KBM-7 (cell line): ENCODE measurements at regions not wholly inside any gene's neighbourhood (a gene's known extent, or its start where the extent isn't known, plus 50 kb on each side); places are given as distances from the start of the nearest gene placed in this dataset.
"Not testable (repeated sequence)": the region's sequence is repeated elsewhere in the genome, so short reads cannot be mapped to it uniquely, and the experiment has no call there.

Experiments used
- DNase-seq: peaks from one replicate; pipeline ENCODE4 v3.0.0-alpha.2; 2015
- in situ Hi-C: fragments of 300-500 bp; cut with MboI; formaldehyde crosslinking; loops from 2 replicates; pipeline ENCODE4 v1.14.3; 2020; ENCODE audit warnings: low sequenced_read_pairs, low pct_unique_long_range_greater_than_20kb, mixed read lengths

DNA sequence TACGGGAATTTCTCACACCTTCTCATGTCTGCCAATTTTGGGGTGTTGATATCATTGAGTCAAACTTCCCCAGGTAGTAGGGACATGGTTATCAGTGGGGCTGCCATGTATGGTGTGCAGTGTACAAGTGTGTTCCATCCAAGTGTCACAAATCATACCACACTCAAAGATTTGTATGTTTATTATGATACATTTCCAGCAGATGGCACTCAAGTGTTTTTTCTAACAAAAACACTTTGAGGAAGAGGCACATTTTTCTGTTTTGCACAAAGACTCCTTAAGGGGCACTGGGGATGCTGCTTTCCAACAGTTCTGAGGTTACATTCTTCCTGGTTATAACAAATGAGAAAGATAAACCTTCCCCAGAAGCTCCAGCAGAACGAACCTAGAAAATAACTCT lies 414.5 kb downstream of the REEP3 start:
- in situ Hi-C loops = no loop called here
- DNase-seq = peak; percentile 24

DNA sequence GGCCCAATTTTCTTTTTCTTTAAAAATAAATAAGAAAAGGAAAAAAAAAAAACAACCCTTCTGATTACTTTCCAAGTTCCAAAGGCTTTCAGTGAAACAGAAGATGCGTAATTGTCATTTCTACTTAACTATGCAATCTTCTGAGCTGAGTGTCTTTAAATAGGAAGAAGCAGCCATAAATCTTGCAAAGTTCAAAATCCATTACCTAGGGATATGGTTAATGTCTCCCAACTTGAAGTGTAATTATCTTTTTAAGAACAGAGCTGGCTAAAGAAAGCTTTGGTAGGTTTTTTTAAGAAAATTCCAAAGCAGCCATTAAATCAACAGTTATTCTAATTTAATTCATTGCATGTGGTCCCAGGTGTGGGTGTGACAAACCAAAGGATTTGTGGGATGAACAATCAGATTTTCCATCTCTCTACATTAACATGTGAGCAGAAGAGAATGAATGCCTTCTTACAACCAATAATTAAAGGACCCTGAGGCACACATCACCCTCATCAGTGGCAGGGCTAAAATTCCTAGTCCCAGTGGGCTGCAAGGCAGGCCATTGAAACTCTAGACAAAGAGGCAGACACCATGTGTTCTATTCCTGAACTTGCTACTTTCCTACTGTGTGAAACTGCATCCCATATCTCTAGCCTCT lies 419.2 kb downstream of the REEP3 start:
- in situ Hi-C loops = no loop called here
- DNase-seq = no peak

DNA sequence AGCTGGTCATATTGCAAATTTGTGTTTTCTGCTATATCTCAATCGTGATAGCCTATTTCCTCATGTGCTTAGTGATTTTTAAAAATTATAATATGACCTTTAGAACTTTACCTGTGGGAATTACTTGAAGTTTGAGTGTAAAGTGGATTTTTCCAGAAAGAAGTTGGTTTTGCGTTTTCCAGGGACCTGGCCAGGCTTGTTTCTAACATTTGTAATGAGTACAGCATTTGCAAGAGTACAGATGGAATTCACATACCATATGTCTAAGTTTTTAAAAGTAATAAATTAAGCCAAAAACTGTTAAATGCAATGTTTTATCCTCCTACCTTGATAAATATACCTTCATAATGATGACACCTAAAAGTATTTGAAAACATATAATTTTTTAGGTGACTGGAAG lies 443.2 kb downstream of the REEP3 start:
- in situ Hi-C loops = no loop called here
- no peak for DNase-seq

DNA sequence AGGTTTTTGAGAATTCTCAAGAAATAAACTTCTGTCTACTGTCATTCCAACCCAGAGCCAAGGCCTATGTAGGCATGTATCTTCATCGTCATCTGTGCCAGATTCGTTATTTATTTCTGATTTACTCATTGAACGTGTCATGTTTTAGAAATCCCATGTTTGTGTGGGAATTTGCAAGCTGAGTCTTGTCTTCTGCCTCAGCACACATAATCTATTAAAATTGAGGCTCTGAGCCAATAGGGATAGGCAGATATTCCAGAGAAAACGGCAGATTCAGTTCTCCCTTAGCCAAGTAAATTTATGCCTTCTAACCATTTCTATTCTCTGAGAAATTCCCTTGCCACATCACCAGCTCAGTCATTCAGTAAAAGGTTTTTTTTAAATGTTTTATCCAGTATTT lies 444.6 kb downstream of the REEP3 start:
- DNase-seq = no peak
- in situ Hi-C loops = no loop called here

DNA sequence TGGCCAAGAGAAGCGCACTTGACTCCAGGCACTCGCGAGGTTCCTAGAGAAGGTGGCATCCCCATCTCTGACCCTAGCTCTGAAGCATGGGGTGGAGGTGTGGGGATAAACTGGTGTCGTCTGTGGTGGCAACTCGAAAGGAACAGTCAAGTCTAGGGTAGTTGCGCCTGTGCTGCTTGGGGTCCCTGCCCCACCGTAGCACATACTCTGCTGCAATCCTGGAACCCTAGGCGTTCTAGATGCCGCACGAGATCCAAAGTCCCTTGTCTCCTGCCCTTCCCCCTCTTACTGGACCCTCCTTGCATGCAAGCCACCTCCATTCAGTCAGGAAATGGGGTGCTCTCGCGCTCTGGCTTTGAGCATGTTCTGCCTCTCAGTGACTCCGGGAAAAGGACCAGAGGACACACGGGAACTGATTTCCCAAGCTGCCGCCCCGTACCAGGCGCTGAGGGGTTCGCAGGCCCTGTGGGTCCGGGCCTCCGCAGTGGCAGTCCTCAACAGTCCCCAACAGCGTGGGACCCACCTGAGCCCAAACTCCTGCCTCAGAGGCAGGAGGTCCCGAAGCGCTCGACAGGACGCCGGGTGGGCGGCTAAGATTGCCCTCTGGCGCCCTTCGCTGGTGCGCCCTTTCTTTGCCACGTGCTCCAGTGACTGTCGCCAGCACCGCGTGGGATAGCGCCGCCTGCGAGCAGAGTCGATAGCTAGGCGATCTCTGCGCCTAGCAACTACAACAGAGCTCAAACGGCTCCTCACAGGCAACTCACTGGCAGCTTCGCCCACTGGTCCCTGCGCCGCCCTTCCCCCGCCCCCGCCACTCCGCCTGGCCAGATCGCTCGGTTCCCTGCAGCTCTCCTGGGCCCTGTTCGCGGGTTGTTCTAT lies 452.0 kb downstream of the REEP3 start:
- in situ Hi-C loops = no loop called here
- no peak for DNase-seq

DNA sequence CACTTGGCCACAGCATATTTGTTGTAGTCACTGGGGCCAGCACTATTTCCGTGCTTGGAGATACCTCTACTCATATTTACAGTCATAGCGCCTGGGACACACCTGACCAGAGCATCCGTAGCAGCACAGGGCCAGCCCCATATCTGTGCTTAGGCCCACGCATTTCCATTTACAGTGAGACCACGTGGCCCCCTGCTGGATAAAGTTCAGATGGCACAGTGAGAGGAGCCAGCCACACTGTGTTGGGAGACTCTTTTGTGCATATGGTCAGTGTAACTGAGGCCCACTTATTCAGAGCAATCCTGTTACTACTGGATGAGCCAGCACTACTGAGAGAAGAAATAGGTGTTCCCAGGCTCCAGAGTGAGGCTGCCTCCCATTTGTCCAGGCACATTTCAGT lies 455.3 kb downstream of the REEP3 start:
- in situ Hi-C loops = no loop called here
- peak; percentile 55 for DNase-seq

GRCh38 chr10:63977329-63977923 lies 456.2 kb downstream of the REEP3 start:
- DNase-seq = peak; percentile 54
- in situ Hi-C loops = no loop called here

DNA sequence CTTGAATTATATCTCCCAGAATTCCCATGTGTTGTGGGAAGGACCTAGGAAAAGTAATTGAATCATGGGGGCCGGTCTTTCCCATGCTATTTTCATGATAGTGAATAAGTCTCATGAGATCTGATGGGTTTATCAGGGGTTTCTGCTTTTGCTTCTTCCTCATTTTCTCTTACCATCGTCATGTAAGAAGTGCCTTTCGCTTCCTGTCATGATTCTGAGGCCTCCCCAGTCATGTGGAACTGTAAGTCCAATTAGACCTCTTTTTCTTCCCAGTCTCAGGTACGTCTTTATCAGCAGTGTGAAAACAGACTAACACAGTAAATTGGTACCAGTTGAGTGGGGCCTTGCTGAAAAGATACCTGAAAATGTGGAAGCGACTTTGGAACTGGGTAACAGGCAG lies 459.7 kb downstream of the REEP3 start:
- peak; percentile 1 for DNase-seq
- in situ Hi-C loops = not testable (repeated sequence)

- DNase-seq, in situ Hi-C loops: not testable (repeated sequence)
Observed at GRCh38 chr10:63984061-63984460, 462.9 kb downstream of the REEP3 start.

GRCh38 chr10:63986536-63986935 lies 465.3 kb downstream of the REEP3 start:
- no peak for DNase-seq

GRCh38 chr10:63987212-63987611 lies 466.0 kb downstream of the REEP3 start:
- no peak for DNase-seq
- in situ Hi-C loops = no loop called here

More at GRCh38 chr10:63986536-63986935, 465.3 kb downstream of the REEP3 start:
- in situ Hi-C loops = no loop called here

DNA sequence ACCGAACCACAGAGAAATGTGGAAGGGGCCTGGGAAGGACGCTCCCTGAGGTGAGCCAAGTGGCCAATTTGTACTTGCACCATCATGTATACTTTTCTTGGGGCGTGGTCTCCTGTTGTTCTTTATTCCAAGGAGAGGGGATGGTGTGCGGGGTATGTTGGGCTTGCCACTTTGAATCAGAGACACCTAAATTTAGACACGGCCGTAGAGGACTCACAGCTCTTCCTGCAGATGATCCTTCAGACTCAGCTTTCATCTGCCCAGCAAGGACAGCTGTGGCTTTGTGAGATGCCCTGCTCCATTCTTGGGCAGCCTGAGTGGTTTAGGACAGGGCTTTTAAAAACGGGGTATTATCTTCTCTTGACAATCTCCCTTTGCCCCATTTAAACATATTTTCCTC lies 473.2 kb downstream of the REEP3 start:
- in situ Hi-C loops = no loop called here
- DNase-seq = no peak

DNA sequence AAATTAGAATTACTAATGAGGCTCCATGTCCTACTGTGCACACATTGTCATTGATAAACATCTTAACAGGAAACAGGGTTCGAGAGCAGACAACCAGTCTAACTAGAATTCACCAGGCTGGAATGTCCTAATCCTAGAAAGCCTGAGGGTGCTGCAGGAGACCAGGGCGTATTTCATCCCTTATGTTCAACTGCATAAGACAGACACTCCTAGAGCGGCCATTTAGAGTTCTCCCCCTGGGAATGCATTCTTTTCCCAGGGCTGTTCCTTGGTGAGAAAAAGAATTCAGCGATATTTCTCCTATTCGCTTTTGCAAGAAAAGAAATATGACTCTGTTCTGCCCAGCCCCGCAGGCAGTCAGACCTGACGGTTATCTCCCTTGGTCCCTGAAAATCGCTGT lies 486.0 kb downstream of the REEP3 start:
- in situ Hi-C loops = no loop called here
- no peak for DNase-seq

GRCh38 chr10:64010711-64011110 lies 489.5 kb downstream of the REEP3 start:
- in situ Hi-C loops = no loop called here
- DNase-seq = peak; percentile 2

DNA sequence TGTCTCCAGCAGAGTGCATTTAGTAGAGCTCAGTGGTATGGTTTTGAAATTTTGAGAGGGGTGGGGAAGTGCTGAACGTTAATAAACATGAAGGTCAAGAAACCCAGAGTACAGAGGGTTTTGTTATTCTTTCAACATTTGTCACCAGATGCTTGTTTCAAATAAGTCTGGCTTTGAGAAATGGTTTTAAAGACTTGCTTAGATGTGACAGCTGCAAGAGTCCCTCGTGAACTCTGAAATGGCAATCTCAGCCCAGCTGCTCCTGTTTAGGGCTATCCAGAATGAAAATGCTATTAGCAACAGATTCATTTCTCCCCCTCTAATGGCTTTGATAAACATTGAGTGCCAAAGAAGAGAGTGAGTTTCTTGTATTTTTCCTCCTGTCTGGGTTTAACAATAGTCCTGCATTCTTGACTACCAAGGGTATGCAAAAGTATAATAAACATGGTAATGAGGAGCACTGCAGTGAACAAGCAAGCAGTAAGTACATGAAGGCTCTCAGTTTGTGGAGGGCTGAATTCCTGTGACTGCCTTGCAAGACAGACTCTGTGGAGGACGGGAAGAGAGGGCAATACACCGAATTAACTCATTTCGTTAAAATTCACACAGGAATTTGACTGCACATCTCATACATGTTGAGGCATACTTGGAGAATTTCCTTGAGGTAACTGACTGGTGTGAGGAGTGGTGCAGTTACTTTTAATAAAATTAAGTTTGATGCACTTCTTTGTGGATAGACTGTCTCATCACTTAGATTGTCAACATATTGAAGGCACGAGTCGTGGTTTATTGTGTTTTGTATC lies 490.9 kb downstream of the REEP3 start:
- DNase-seq = no peak
- in situ Hi-C loops = no loop called here

- in situ Hi-C loops = no loop called here
Observed at GRCh38 chr10:64014281-64014680, 493.1 kb downstream of the REEP3 start.

GRCh38 chr10:64023926-64024470 lies 502.8 kb downstream of the REEP3 start:
- in situ Hi-C loops = no loop called here
- DNase-seq = no peak

More at GRCh38 chr10:64014281-64014680, 493.1 kb downstream of the REEP3 start:
- no peak for DNase-seq

DNA sequence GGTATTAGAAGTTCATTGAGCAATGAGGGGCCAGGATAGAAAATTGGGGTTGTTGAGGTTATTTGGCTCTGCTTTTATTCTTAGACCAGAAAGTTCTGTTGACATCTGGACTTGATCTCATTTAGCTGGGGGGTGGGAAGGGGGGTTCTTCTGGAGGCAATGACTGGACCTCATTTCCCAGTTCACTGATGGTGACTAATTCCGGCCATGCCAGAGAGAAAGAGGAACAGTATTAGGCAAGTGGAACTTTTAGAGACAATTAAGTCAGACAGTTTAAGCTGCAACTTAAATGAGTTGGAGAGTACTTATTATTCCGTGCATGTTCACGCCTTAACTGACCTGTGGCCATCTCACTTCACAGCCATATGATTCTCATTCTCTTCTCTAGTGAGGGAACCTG lies 512.5 kb downstream of the REEP3 start:
- in situ Hi-C loops = no loop called here
- DNase-seq = no peak

GRCh38 chr10:64036321-64036930 lies 515.2 kb downstream of the REEP3 start:
- peak; percentile 7 for DNase-seq
- in situ Hi-C loops = no loop called here
